GM20431 (cell line): ENCODE measurements at regions not wholly inside any gene's neighbourhood (a gene's known extent, or its start where the extent isn't known, plus 50 kb on each side); places are given as distances from the start of the nearest gene placed in this dataset.

ENCODE experiments used
- in situ Hi-C: fragments of 300-500 bp; cut with MseI, MboI; formaldehyde crosslinking; loops from one replicate; pipeline ENCODE4 v1.15.0; 2020; ENCODE audit warnings: low sequenced_read_pairs; ENCODE audit not compliant: unreplicated experiment

DNA sequence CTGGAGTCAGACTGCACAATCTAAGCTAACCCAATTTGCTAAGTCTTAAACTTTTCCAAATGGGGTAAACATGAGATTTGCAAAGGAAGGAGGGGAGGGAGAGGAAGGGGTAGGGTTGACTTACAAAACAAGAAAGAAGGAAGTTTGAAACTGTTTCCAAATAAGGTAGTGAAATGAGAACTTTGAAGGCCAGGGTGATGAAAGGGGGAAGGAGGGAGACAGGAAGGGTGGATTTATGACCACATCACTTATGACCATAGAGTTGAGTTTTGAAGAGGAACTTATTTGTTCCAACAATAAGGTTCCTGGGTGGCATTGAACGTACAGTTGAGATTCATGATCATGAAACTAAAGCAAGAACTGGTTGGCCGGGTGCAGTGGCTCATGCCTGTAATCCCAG is 72.5 kb upstream of the DAPK1 start:
- in situ Hi-C loops, result no loop called here

DNA sequence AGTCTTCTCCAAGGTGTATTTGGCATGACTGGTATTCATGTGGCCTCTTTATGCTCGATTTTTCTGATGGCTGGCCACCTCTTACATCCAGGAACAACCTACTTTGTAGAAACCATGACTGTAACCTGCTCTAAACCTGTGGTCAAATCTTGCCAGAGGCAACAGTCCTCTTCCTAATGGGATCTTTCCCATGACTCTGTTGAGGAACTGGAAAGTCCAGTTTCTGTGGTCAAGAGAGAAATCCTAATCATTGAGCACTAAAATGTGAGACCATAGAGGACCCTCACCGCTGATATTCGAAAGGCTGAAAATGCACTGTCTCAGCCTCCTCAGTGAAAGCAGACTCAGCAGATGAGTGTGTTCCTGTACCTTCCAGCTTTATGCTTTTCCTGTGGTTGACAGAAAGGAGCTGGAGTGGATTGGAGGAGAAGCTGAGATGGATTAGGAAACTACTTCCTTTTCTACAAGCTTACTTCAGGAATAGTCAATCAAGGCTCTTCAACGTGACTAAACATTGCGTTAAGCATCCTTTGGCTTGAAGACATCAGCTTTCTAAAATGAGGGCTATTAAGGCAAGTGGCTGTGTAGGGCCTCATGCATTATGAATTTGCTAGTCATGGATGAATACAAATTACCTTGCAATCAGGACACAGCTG is 69.7 kb upstream of the DAPK1 start:
- in situ Hi-C loops, result no loop called here

DNA sequence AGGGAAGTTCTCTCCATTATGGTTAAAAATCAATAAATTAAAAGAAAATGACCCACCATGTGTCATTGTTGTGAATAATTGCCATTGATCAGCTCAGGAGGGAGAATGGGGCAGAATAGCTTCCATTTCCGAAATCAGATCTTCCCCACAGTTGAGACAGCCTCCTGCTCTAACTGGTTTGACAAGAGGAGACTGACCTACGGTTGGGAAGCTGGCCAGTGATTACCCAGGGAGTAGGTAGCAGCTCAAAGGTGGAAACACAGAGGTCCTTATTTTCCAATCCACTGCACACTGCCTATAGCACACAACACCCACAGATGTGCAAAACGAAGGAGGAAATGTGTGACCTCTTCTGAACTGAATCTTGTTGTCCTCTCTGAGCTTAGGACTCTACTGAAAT is 69.0 kb upstream of the DAPK1 start:
- in situ Hi-C loops, result no loop called here

DNA sequence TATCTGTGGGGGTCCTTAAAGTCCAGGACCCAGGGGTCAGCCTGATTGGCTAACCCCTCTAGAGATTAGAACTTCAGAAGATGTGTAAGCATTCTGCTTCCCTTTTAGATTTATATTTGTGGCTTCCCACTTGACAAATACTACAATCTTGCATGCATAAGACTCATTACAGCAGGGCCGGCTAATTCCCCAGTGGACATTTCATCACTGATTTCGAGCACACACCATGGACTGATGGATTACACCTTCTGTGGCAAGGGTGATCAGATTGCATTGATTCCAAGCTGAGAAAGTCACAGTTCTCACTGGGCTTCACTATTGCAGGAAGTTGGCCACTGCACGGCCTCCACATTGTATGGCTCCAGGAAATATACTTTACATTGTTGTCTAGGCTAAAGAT is 65.8 kb upstream of the DAPK1 start:
- in situ Hi-C loops, result no loop called here

DNA sequence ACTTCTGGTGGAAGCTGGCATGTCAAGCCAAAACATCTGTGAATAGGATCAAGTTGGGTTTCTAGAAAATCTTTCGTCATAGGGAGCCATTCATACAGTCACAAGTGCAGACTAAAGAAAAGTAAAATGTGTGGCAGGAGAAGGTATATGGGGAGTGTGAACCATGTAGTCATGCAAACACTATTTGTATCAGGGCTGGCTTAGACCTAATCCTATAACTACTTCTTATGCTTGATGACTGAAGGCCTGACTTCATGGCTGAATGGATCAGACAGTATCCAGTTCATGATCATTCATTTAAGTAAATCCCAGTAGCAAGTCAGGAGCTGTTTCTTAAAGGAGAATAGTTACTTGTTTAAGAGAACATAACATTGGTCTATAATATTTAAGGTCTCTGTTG is 63.8 kb upstream of the DAPK1 start:
- in situ Hi-C loops, result no loop called here

DNA sequence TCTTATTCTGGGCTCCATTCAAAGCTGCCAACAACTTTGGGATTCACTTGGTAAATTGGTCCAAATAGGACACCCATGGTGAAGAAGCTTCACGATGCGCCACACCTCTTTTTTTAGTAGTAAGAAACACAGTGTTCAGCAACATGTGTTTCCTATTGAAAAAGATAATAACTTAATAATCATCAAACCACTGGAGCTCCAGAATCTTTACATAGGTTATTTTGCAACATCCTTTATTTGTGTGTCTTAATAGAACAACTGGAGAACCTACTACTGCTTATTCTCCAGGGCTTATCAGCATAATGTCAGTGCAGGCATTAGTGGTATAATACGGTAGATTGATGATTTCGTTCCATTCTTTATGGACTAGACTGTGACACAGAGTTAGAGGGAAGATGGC is 63.3 kb upstream of the DAPK1 start:
- in situ Hi-C loops, result no loop called here

DNA sequence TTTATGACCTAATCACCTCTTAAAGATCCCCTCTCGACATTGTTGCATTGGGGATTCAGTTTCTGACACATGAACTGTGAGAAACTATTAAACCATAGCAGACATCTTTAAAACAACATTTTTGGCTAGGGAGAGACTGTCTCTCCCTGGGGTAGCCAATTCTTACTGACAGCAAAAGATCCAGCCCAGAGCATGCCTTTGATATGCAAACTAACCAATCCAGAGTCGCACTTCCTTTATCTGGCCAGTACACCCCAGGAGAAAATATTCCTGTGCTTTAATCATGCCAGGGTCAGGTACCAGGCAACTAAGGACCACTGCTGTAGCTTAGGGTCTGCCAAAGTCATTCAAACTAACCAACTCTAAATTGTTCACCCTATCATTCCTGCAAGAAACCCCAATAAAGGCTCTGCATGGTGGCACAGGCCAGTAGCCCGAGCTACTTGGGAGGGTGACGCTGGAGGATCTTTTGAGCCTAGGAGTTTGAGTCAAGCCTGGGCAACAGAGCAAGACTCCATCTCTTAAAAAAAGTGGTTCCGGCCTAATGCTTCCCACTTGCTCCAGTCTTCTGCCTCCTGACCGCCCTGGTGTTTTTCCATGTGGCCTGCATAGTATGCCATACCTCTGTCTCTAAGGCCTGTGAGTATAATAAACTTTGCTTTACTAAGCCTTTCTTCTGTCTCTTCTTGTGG is 62.3 kb upstream of the DAPK1 start:
- in situ Hi-C loops, result no loop called here

DNA sequence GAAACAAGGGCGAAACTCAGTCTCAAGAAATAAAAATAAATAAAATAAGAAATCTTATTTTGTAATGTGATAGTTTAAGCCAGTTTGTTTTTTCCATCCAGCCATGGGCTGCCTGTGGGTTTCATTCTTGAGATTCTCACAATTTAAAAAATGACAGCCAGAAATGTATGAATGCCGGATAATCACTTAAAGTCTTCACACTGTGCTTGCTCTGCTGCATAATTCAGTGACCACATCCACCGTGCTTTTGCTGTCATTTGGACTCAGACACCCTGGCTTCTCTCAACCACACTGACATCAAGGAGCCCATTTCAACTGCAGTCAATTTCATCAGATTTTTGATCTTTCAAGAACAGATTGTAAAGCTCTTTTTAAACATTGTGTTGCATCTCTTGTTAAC is 61.0 kb upstream of the DAPK1 start:
- in situ Hi-C loops, result no loop called here

DNA sequence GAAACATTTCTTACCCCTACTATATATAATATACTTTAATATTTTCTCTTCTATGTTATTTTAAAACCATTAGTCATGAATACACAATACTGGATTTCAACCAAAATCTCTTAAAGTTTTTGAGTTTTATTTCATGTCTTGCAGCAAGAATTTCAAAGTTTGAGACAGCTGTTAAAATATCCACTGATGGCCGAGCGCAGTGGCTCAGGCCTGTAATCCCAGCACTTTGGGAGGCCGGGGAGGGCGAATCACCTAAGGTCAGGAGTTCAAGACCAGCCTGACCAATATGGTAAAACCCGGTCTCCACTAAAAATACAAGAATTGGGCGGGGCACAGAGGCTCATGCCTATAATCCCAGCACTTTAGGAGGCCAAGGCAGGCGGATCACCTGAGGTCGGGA is 59.7 kb upstream of the DAPK1 start:
- in situ Hi-C loops, result no loop called here

DNA sequence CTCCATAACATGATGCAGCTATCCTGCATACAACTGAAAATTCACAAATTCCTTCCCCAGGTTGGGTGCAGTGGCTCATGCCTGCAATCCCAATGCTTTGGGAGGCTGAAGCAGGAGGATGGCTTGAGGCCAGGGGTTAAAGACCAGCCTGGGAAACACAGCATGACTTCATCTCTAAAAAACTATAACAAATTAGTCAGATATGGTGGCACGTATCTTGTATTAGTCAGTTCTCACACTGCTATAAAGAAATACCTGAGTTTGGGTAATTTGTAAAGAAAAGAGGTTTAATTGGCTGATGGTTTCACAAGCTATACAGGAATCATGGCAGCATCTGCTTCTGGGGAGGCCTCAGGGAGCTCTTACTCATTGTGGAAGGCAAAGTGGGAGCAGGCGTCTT is 56.4 kb upstream of the DAPK1 start:
- in situ Hi-C loops, result no loop called here

DNA sequence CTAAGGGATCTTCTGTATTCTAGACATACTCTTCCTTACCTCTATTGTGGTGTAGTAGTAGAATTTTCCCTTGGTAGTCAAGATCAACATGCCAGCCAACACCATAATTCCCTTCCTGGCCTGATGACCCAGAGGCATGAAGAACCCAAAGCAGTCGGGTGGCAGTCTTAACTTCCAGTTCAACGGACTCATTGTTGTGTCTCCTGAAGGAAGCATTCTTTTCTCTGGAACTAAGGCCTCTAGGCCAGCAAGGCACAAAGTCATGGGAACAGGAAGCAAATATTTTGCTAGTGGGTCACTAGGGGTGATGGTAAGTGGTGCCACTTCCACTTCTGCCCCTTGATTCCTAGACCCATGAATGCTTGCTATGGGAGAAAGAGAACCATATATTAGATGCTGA is 55.2 kb upstream of the DAPK1 start:
- in situ Hi-C loops, result no loop called here

DNA sequence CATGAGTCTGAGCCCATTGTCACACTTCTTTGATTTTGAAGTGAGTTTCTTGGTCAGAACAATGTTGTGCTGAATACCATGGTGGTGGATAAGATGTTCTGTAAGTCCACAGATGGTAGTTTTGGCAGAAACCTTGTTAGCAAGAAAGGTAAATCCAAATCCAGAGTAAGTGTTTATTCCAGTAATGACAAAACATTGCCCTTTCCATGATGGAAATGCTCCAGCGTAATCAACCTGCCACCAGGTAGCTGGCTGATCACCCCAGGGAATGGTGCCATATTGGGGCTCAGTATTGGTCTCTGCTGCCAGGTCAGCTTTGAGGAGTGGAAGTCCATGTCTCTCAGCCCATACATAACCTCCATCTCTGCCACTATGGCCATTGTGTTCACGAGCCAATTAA is 54.7 kb upstream of the DAPK1 start:
- in situ Hi-C loops, result no loop called here

DNA sequence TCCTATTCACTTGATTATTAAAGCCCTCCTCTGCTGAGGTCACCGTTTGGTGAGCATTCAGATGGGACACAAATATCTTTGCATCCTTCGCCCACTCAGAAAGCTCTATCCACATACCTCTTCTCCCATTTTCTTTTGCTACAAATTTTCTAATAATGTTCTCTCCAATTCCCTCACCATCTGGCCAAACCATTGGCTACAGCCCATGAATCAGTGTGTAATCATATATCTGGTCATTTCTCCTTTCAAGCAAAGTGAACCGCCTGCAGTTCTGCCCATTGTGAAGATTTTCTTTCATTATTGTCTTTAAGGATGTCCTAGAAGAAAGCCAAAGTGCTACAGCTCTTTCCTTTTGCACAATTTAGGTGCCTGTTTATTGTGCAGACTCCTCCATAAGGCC is 54.2 kb upstream of the DAPK1 start:
- in situ Hi-C loops, result no loop called here

DNA sequence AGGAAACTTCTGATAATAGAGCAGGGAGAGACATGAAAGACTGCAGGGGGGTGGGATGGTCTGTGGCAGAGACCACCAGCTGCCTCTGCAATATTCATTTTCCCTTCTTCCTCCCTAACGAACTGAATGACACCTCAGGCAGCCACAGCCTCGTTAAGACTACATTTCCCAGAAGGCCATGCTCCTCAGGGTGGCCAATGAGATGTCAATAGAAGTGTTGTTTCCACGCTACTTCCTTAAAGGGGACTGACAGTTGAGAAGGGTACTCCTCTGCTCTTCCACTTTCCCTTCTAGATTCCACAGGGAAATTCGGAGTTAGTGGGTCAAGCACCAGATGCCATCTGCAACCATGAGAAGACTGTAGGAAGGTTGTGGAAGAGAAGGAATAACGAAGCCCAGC is 52.0 kb upstream of the DAPK1 start:
- in situ Hi-C loops, result no loop called here

DNA sequence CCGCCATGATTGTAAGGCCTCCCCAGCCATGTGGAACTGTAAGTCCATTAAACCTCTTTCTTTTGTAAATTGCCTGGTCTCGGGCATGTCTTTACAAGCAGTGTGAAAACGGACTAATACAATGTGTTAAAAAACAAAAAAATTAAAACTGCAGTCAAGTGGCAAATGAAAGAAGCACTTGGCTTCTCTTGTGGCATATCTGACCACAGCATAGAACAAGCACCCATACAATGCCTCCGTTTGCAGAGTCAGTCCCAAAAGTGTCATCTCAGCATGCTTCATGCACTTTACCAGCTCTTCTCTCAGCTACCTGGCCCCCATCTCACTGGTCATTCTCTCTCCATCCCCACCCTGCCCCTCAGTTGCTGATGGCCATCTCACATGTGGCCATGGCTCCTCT is 51.1 kb upstream of the DAPK1 start:
- in situ Hi-C loops, result no loop called here

DNA sequence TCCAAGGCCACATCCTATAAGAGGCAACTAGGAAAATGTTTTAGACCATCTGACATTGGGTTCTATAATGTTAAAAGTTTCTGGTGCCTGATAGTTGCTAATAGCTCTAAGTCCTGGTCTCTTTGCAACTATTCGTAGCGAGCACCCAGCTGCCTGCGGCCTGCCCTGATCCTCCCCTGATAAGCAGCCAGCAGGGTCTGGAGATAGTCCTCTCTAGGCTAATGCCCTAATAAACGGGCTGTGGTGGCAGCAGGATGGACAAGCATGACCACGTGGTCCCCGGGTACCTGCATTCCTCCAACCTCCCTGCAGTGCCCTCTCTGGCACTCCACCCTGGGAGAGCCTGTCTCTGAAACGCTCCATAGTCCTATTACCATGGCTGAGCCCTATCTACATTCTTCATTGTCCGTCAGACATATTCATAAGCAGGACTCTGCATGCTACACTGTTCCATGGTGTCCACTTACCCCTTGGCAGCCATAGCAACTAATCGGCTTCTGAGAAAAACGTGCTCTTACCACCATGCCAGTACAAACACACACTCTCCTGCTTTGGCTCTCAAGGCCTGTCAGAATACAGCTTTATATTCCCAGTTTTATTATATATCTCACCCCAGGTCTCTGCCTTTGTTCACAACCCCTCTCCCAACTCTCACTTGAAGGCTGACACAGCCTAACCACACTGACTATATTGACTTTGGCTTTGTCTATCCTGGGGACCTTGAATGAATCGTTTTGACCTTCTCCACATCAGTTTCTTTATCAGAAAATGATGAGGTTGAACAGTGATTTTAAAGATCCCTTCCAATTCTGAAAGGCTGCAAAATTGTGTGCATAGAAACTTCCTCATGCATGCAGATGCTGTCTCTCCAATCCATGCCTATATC is 49.9 kb upstream of the DAPK1 start:
- in situ Hi-C loops, result no loop called here
